Activated effector memory CD4-positive, alpha-beta T cell treated with Interleukin-2 at 50 U/mL for 16 hours (primary cell): ENCODE measurements at regions not wholly inside any gene's neighbourhood (a gene's known extent, or its start where the extent isn't known, plus 50 kb on each side); places are given as distances from the start of the nearest gene placed in this dataset.

ENCODE experiments used
- DNase-seq: peaks from one replicate; pipeline ENCODE4 v3.0.0-alpha.2; 2020

- no peak for DNase-seq
These were observed 2149.8 kb upstream of the PIK3C3 start for GRCh38 chr18:39805218-39805617.

GRCh38 chr18:39802648-39803229 is 2152.3 kb upstream of the PIK3C3 start:
- no peak for DNase-seq

DNA sequence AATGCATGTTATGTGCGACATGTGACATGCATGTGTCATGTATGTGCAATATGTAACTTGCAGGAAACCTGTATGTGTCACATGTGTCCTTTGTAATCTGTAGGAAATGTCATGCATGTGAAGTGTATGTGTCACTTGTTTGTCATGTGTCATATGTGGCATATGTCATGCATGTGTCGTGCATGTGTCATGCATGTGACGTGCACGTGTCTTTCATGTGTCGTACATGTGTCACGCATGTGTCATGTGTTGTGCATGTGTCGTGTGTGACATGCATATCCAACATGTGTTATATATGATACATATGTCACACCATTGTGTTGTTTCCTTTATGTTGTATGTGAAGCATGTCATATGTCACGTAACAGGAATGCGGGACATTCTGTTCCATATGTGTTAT is 2153.2 kb upstream of the PIK3C3 start:
- DNase-seq = no peak

GRCh38 chr18:39801010-39801409 is 2154.0 kb upstream of the PIK3C3 start:
- no peak for DNase-seq

DNA sequence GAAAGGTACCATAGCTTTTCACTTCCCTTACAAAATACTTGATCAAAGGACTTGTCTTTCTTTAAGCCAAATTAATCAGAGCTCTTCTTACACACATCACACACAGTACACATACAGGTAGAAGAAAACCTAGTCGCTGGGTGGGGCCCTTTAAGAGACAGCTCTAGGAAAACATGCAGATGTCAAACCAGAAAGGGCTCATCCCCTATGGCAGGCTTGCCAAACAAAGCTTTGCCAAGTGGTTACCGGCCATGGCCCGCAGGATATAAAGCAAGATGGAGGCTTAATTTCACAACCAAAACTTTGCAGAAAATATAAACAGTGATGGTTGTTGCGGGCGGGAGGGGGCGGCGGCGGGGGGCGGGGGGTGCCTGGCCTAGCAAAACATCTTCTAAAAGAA is 2156.0 kb upstream of the PIK3C3 start:
- DNase-seq = no peak

GRCh38 chr18:39796393-39796792 is 2158.6 kb upstream of the PIK3C3 start:
- DNase-seq = no peak

GRCh38 chr18:39795350-39795749 is 2159.7 kb upstream of the PIK3C3 start:
- DNase-seq = no peak

DNA sequence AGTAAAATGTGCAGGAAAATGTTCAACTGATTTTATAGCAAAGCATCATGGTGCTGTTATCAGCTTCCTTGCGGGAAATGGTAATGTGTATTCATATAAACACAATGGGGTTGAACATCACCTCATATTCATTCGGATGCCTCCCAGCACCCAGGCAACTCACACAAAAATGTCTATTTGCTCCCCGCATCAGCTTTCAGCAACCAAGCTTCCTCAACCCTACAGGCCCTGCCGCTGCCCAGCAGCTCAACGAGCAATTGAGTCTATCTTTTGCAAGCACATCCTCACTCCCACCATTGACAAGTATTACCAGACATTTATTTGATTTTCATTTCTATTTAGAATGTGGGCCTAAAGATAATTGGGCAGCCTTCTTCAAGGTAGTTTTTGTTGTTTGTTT is 2161.4 kb upstream of the PIK3C3 start:
- DNase-seq = no peak

- DNase-seq = no peak
These were observed 2166.7 kb upstream of the PIK3C3 start for GRCh38 chr18:39788383-39788782.

DNA sequence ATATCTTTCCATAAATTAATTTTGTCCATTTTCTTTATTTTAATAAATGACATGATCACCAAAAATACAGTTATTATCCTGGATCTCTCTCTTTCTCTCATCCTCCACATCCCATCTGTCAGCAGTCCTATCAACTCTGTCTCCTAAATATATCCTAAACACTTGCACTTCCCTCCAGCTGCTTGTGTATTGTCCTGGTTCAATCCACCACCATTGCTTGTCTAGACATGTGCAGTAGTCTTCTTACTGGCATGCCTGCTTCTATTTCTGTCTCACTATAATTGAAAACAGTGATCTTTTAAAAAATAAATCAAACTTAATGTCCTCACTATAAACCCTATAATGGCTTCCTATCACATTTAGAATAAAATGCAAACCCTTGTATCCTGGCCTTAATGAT is 2168.6 kb upstream of the PIK3C3 start:
- DNase-seq = no peak

DNA sequence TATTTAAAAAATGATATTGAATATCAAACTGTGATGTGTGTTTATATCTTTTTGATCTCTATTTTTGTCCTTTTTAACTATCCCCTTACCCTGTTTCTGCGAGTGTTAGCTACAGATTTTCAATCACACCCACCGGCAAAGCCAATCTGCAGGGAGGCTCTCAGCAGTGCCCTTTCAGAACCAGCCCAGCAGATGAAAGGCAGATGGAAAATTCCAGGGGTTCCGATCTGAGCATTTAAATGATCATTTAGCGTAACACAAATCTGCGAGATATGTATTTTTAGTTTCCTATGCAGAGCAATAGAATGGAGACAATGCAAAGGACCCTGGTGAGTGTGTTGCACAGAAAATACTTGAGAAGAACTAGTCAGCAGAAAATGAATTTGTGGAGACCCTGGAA is 2170.5 kb upstream of the PIK3C3 start:
- no peak for DNase-seq

DNA sequence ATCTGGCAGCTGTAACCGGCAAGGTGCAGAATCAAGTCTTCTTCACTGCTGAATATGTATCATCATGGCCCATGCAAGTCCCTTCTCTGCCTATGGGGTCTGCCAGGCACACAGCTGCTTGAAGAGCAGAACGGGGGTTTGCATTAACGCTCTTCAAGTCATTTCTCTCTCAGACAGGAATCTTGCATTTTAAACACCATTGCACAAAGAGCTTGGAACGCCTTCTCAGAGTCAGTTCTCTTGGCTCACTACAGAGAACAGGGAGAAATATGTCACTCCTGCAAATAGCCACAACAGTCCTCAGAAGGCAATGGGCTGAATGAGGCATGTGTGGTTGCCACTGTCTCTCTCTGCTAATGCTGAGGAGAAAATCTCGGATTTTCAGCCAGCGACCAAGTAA is 2173.5 kb upstream of the PIK3C3 start:
- DNase-seq = no peak

GRCh38 chr18:39780774-39781173 is 2174.3 kb upstream of the PIK3C3 start:
- DNase-seq = no peak

DNA sequence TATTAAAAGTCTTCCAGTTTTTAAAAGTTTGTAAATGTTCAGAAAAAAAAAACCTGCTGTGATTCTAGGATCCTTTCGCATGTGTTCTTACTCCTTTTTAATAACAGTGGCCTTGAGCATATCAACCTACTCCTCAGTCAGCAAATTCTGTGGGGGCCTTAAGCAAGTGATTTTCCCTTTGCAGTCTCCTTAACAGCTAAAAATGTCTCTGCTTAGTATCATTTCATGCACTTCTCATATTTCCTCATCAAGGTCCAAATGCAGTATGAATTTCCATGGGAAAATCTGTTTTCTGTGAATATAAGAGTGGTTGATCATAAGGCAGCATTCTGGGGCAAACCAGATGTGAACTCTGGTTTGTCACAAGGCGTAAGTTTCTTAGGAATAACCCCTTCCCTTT is 2175.1 kb upstream of the PIK3C3 start:
- DNase-seq = no peak

DNA sequence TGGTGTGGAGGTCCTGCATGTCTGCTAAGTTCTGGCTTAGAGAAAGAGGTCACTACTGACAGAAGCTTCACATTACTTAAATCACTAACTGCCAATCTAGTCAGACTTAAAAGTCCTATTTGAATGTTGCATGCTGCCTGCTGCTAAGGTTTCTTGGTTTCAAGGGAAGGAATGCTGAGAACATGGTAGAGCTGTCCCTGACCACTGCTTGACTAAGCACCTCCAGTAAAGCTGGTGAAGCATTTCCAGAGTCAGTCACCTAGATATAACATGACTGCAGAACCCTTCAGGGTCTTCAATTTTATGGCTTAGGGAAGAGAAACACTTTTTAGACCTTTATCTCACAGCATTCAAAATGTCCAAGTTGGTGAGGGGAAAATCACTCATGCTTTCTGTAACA is 2178.3 kb upstream of the PIK3C3 start:
- no peak for DNase-seq

DNA sequence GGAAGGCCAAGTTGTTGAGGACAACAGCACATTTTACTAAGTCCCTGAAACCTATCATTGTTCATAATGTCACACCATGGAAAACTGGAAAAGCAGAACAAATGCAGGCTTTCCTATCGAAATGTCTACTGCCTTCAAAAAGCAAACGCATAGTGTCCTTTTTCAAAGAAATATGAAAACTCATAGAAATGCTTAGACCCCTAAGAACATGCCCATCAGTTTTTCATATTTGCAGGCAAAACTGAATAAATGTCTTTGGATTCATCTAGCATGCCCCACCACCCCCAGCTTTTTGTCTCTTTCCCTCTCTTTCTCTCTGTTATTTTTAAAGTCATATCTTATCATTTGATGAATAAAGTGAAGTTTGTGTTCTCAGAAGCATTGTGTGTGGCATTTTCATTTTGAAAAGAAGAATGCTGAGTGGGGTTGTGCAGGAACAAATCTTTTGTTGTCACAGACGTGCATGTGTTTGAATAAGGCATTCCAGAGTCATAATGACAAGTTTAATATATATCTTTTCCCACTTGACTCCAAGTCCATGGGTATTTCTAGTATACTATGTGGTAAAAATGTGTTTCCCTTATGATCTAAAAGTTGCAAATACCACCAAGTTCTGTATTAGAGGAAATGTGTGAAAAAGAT is 2180.0 kb upstream of the PIK3C3 start:
- no peak for DNase-seq

DNA sequence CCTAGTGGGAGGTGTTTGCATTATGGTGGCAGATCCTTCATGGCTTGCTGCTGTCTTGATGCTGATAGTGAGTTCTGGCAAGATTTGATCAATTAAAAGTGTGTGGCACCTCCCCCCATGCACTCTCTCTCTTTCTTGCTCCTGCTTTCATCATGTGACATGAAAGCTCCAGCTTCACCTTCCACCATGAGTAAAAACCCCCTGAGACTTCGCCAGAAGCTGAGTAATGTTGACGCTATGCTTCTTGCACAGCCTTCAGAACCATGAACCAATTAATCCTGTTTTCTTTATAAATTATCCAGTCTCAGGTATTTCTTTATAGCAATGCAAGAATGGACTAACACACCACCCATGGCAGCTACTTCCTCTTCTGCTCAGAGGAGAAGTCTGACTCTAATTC is 2181.4 kb upstream of the PIK3C3 start:
- DNase-seq = no peak

GRCh38 chr18:39772155-39772919 is 2182.7 kb upstream of the PIK3C3 start:
- DNase-seq = no peak

GRCh38 chr18:39770399-39770798 is 2184.6 kb upstream of the PIK3C3 start:
- no peak for DNase-seq

DNA sequence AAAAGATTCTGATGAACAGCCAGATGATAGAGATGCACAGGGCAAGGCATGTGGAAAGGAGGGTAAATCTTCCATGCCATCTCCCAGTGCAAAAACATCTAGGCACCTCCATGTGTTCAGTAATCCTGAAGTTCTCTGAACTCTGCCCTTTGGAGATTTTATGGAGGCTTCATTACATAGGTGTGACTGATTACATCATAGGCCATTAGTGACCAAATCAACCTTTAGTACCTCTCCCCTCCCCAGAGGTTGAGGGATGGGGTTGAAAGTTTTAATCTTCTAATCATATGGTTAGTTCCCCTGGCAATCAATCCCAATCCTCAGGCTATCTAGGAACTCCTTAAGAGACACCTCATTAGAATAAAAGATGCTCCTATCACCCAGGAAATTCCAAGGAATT is 2190.2 kb upstream of the PIK3C3 start:
- no peak for DNase-seq

DNA sequence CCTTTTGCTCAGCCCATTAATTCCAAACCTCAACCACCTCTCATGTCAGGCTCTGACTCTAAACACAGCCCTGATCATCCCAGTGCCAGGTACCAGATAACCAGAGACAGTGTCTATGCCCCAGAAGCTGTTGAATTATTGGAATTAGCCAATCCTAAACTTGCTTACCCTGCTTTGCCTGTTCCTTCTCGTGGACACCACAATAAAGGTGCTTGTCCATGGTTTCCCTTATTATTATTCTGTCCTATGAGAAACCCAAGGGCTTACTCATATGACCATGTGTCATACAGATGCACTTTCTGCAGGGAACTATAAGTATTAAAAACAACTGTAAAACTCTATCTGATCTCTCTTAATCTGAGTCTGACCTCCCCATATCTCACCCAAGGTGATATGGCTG is 2193.8 kb upstream of the PIK3C3 start:
- no peak for DNase-seq

- no peak for DNase-seq
These were observed 2194.3 kb upstream of the CELF4 start for GRCh38 chr18:39759926-39760325.

GRCh38 chr18:39753178-39753577 is 2187.6 kb upstream of the CELF4 start:
- no peak for DNase-seq

DNA sequence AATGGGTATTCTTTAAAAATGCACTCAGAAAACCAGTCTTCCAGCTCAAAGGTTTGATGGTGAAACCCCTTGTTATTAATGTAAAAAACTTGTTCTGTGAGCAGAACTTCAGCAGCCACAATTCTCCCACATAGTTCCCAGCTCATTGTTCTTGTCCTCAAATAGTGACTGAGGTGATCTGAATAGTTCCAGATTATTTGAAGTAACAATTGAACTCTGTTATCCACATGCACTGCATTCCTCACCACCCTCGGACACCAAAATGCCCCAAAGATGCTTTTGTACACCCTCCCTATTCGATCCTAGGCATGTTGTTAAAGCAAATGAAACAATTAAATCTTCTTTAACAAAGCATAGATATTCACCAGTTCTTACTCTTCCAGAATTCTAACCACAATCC is 2186.8 kb upstream of the CELF4 start:
- DNase-seq = no peak

DNA sequence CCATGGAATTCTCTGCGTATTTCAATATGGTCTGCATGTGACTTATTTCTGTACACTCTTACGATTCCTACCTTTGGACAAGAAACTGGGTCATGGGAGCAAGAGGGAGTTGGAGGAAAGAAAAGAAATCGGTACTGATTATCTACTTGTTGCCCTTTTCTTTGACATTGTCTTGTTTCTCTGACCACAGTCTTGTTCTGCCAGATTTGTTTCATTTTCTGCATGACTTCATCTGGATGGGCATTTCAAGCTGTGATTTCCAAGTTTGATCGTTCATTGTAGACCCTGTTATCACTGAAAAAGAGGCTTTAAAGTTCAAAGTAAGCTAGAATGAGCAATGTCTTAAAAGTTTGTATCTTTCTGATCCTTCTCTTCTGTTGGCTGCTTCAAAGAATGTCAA is 2186.3 kb upstream of the CELF4 start:
- DNase-seq = no peak
